Gastroesophageal sphincter (tissue), 2 donors: ENCODE measurements at regions not wholly inside any gene's neighbourhood (a gene's known extent, or its start where the extent isn't known, plus 50 kb on each side); places are given as distances from the start of the nearest gene placed in this dataset.

Experiments
- EP300 ChIP-seq: sonication (generic); formaldehyde crosslinking; IDR thresholded peaks from one replicate; pipeline ENCODE4 v1.6.1; 2017; ENCODE audit warnings: antibody characterized with exemption, mild to moderate bottlenecking
- POLR2A ChIP-seq, 2 donors: fragments of 450-650 bp; IDR thresholded peaks; one replicate each; pipeline ENCODE4 v1.6.1; 2017; ENCODE audit warnings: antibody characterized with exemption in 2 of 2, mild to moderate bottlenecking in 2 of 2, moderate library complexity in 1 of 2
- POLR2AphosphoS5 ChIP-seq: sonication (generic); formaldehyde crosslinking; IDR thresholded peaks from one replicate; pipeline ENCODE4 v1.6.1; 2017; ENCODE audit warnings: antibody characterized with exemption

DNA sequence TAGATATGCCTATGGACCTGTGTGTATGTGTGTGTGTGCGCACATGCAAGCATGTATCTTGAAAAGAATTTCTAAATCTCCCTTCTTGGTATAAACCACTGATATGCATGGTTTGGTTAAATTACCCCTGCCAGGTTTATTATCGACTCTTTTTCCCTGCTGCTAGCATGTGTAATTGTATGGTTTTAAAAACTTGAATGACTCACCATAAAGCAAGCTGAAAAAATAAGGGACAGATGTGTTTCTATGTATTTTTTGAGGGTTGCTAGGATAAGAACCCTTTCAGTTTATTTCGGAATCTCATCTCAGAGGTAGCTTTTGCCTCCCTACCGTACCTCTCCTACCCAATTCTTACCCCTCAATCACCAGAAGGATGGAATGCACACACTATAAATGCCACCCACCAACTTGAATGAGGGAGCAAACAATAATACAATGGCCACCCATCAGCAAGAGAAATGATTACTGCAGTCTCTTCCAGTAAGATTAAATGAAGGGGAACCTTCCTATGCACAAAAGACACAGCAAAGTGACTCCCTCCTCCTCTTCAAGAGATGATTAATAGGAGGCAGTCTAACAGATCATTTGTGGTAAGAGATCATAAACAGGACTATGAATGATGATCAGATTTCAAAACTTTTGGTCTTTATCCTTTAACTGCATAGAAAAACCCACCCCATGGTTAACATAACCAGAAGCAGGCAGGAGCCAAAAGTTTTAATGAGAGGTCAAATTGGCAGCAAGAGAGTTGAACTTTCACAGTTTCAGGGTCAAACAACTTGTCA is 357.2 kb downstream of the SATB2 start:
- no peak for TF ChIP-seq POLR2A (IDR thresholded peaks at IDR 0.05)
- TF ChIP-seq EP300 = no peak
- no peak for TF ChIP-seq POLR2AphosphoS5
